SK-MEL-5 (cell line): ENCODE measurements at regions not wholly inside any gene's neighbourhood (a gene's known extent, or its start where the extent isn't known, plus 50 kb on each side); places are given as distances from the start of the nearest gene placed in this dataset.

Source experiments
- DNase-seq: peaks from one replicate; pipeline ENCODE4 v3.0.0-alpha.2; 2016; ENCODE audit warnings: low read depth, low spot score
- in situ Hi-C: cut with HindIII; loops from 2 replicates; pipeline ENCODE4 v1.10.0; 2016; ENCODE audit warnings: low sequenced_read_pairs, high pct_unique_total_duplicates, low pct_unique_long_range_greater_than_20kb

- in situ Hi-C loops: no loop called here
- DNase-seq: no peak
Observed at GRCh38 chr17:79137789-79138165, 63.2 kb downstream of the ENGASE start.

GRCh38 chr17:79137015-79137788 lies 62.6 kb downstream of the ENGASE start:
- in situ Hi-C loops: no loop called here

GRCh38 chr17:79136596-79136995 lies 62.0 kb downstream of the ENGASE start:
- no peak for DNase-seq
- in situ Hi-C loops: no loop called here

More at GRCh38 chr17:79137015-79137788, 62.6 kb downstream of the ENGASE start:
- no peak for DNase-seq
